ENCODE measurements at regions not wholly inside any gene's neighbourhood (a gene's known extent, or its start where the extent isn't known, plus 50 kb on each side); places are given as distances from the start of the nearest gene placed in this dataset.

DNA sequence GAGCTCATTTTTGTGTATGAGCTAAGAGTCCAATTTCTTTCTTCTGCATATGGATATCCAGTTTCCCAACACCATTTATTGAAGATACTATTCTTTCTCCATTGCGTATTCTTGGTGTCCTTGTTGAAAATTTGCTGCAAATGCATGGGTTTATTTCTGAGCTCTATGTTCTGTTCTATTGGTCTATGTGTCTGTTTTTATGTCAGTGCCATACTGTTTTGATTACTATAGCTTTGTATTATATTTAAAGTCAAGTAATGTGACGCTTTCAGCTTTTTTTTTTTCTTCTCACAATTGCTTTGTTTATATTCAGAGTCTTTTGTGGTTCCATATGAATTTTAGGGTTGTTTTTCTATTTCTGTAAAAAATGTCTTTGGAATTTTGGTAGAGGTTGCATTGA is 247.1 kb upstream of the TBX3 start:
- H3K9ac ChIP-seq (ENCODE audit: low read depth in 1 of 2, low read length in 2 of 2) = no peak overlapping the region
- no peaks in the 10 kb centered on the region for H3K36me3 ChIP-seq (ENCODE audit: control insufficient read depth in 1 of 2, insufficient read depth in 2 of 2, low read length in 2 of 2)
- no peak overlapping the region for H3K27ac ChIP-seq (ENCODE audit: low read depth, low read length)
- H3K4me3 ChIP-seq (ENCODE audit: low read depth in 1 of 2, low read length in 2 of 2) = no peak overlapping the region
- no peaks in the 10 kb centered on the region for H3K27me3 ChIP-seq (ENCODE audit: control insufficient read depth in 1 of 2, insufficient read depth in 2 of 2, low read length in 2 of 2)
- no peaks in the 10 kb centered on the region for H3K9me3 ChIP-seq (ENCODE audit: control insufficient read depth in 1 of 2, low read length in 2 of 2)
- H3K4me1 ChIP-seq (ENCODE audit: control insufficient read depth in 1 of 2, insufficient read depth in 2 of 2, low read length in 2 of 2) = no peaks in the 10 kb centered on the region

DNA sequence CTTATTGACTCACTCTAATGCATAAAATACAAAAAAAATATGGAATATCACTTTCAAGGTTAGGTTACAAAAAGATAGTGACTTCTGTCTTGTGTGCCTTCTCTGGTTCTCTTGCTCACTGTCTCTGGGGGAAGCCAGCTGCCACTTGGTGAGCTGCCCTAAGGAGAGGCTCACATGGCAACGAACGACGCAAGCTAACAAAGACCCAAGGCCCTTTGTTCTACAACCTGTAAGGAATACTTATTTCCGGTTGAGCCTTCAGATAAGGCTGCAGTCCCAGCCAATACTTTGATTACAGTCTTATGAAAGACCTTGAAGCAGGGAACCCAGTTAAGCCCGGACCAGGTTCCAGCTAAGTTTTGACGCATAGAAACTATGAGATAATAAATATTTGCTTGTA is 242.4 kb upstream of the TBX3 start:
- Histone ChIP-seq H3K9ac (ENCODE audit: low read depth in 1 of 2, low read length in 2 of 2) (no peak overlapping the region), H3K4me1 (ENCODE audit: control insufficient read depth in 1 of 2, insufficient read depth in 2 of 2, low read length in 2 of 2) (no peaks in the 10 kb centered on the region), H3K27ac (ENCODE audit: low read depth, low read length) (no peak overlapping the region), H3K27me3 (ENCODE audit: control insufficient read depth in 1 of 2, insufficient read depth in 2 of 2, low read length in 2 of 2) (no peaks in the 10 kb centered on the region), H3K9me3 (ENCODE audit: control insufficient read depth in 1 of 2, low read length in 2 of 2) (no peaks in the 10 kb centered on the region), H3K36me3 (ENCODE audit: control insufficient read depth in 1 of 2, insufficient read depth in 2 of 2, low read length in 2 of 2) (no peaks in the 10 kb centered on the region), H3K4me3 (ENCODE audit: low read depth in 1 of 2, low read length in 2 of 2) (no peak overlapping the region)

DNA sequence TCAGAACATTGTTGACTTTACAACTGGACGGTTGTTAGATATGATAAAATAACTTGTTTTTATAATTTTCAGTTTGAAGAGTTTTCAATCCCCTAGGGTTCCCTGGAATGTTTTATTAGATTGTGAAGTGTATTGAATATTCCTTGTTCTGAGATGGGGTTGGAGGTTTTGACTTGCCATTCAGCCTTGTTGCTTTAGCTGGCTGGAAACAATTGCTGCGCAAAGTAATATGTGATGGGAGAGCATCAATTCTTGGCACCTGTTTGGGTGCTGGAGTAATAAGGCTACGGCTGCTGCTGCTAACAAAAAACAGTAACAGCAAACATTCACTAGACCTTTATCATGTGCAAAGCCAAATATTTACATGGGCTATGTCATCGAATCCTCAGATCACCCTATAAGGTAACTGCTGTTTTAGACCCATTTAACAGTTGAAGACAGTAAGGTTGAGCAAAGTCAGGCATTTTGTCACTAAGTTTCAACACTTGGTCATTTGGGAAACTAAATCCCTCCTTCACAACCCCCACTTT is 241.0 kb upstream of the TBX3 start:
- Histone ChIP-seq H3K27ac (ENCODE audit: low read depth, low read length) (no peak overlapping the region), H3K9me3 (ENCODE audit: control insufficient read depth in 1 of 2, low read length in 2 of 2) (no peaks in the 10 kb centered on the region), H3K4me1 (ENCODE audit: control insufficient read depth in 1 of 2, insufficient read depth in 2 of 2, low read length in 2 of 2) (peaks cover 0 to 2% of the 10 kb centered on the region in 2 donors), H3K27me3 (ENCODE audit: control insufficient read depth in 1 of 2, insufficient read depth in 2 of 2, low read length in 2 of 2) (no peaks in the 10 kb centered on the region), H3K36me3 (ENCODE audit: control insufficient read depth in 1 of 2, insufficient read depth in 2 of 2, low read length in 2 of 2) (no peaks in the 10 kb centered on the region), H3K9ac (ENCODE audit: low read depth in 1 of 2, low read length in 2 of 2) (no peak overlapping the region), H3K4me3 (ENCODE audit: low read depth in 1 of 2, low read length in 2 of 2) (no peak overlapping the region)

DNA sequence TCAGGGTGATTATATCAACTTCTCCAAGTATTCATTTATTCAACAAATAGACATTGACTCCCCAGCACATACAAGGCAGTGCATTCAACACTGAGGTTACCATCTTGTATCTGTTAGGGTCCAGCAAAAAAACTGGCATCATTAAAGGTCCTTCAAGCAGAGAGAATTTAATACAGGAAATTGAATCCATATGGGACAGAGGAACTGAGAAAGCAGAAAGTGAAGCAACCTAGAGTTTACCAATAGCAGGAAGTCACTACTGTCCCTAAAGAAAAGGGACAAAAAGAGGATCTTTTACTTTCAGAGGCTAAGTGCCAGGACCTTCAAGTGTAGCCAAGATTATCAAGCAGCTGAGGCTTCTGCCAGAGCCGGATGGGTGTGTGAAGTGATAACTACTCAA is 237.8 kb upstream of the TBX3 start:
- peaks cover 7 to 13% of the 10 kb centered on the region in 2 donors for H3K4me1 ChIP-seq (ENCODE audit: control insufficient read depth in 1 of 2, insufficient read depth in 2 of 2, low read length in 2 of 2)
- no peaks in the 10 kb centered on the region for H3K27me3 ChIP-seq (ENCODE audit: control insufficient read depth in 1 of 2, insufficient read depth in 2 of 2, low read length in 2 of 2)
- no peak overlapping the region for H3K4me3 ChIP-seq (ENCODE audit: low read depth in 1 of 2, low read length in 2 of 2)
- no peaks in the 10 kb centered on the region for H3K36me3 ChIP-seq (ENCODE audit: control insufficient read depth in 1 of 2, insufficient read depth in 2 of 2, low read length in 2 of 2)
- no peak overlapping the region for H3K27ac ChIP-seq (ENCODE audit: low read depth, low read length)
- peaks cover 0 to 3% of the 10 kb centered on the region in 2 donors for H3K9me3 ChIP-seq (ENCODE audit: control insufficient read depth in 1 of 2, low read length in 2 of 2)
- no peak overlapping the region for H3K9ac ChIP-seq (ENCODE audit: low read depth in 1 of 2, low read length in 2 of 2)

DNA sequence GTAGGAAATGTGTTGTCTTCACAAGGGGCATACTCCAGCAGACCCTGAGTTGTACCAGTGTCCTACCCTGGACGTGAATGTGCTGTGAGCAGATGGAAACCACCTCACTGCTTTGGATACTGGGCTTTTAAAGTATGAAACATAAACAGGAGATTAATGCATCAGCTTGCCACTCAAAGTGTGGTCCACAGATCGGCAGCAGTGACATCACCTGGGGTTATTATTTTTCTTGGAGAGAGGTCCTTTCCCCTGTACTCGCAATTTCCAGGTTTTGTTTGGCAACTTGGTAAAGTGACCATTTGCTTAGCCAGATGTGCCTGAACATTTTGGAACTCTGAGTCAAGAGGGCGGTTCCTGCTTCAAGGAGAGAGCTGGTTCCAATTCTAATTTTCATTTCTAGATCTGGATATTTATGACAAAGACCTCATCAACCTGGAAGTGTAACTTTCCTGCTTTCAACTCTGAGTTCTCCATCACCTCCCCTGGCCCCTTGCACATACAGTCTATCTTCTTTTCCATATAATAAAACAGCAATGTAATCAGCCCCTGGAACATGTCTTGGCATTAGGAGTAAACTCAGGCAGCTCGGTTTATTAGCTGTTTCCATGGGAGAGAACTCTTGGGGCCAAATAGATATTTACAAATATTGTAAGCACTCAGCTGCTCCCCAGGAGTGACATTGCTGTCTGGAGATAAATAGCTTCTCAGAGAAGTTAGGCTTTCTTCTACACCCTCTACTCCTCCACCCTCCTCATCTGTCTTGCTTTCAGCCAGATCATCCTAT is 237.0 kb upstream of the TBX3 start:
- Histone ChIP-seq H3K4me3 (ENCODE audit: low read depth in 1 of 2, low read length in 2 of 2) (no peak overlapping the region), H3K4me1 (ENCODE audit: control insufficient read depth in 1 of 2, insufficient read depth in 2 of 2, low read length in 2 of 2) (peaks cover 7 to 13% of the 10 kb centered on the region in 2 donors), H3K27me3 (ENCODE audit: control insufficient read depth in 1 of 2, insufficient read depth in 2 of 2, low read length in 2 of 2) (no peaks in the 10 kb centered on the region), H3K27ac (ENCODE audit: low read depth, low read length) (no peak overlapping the region), H3K9ac (ENCODE audit: low read depth in 1 of 2, low read length in 2 of 2) (no peak overlapping the region), H3K9me3 (ENCODE audit: control insufficient read depth in 1 of 2, low read length in 2 of 2) (peaks cover 0 to 3% of the 10 kb centered on the region in 2 donors), H3K36me3 (ENCODE audit: control insufficient read depth in 1 of 2, insufficient read depth in 2 of 2, low read length in 2 of 2) (no peaks in the 10 kb centered on the region)

DNA sequence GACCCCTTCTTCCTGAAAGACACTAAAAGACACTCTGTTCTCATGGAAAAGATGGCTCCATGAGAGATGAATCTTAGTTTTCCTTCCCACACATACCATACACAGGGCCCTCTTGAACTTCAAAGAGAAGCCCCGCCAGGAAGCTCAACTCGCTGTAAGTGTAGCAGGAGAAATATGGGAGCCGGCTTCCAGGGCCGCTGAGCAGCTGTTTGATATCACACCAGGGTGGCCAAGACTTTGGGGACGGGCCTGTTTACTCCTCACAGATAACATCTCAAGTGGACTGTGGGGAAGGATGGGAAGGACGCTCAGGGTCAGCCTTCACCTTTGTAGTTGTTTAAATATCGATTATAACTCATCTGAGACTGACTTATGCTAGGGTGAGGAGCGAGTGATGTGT is 235.5 kb upstream of the TBX3 start:
- H3K36me3 ChIP-seq (ENCODE audit: control insufficient read depth in 1 of 2, insufficient read depth in 2 of 2, low read length in 2 of 2) = no peaks in the 10 kb centered on the region
- H3K9ac ChIP-seq (ENCODE audit: low read depth in 1 of 2, low read length in 2 of 2) = no peak overlapping the region
- no peaks in the 10 kb centered on the region for H3K27me3 ChIP-seq (ENCODE audit: control insufficient read depth in 1 of 2, insufficient read depth in 2 of 2, low read length in 2 of 2)
- no peak overlapping the region for H3K4me3 ChIP-seq (ENCODE audit: low read depth in 1 of 2, low read length in 2 of 2)
- H3K4me1 ChIP-seq (ENCODE audit: control insufficient read depth in 1 of 2, insufficient read depth in 2 of 2, low read length in 2 of 2) = peaks cover 10 to 15% of the 10 kb centered on the region in 2 donors
- H3K9me3 ChIP-seq (ENCODE audit: control insufficient read depth in 1 of 2, low read length in 2 of 2) = peaks cover 0 to 3% of the 10 kb centered on the region in 2 donors
- no peak overlapping the region for H3K27ac ChIP-seq (ENCODE audit: low read depth, low read length)

DNA sequence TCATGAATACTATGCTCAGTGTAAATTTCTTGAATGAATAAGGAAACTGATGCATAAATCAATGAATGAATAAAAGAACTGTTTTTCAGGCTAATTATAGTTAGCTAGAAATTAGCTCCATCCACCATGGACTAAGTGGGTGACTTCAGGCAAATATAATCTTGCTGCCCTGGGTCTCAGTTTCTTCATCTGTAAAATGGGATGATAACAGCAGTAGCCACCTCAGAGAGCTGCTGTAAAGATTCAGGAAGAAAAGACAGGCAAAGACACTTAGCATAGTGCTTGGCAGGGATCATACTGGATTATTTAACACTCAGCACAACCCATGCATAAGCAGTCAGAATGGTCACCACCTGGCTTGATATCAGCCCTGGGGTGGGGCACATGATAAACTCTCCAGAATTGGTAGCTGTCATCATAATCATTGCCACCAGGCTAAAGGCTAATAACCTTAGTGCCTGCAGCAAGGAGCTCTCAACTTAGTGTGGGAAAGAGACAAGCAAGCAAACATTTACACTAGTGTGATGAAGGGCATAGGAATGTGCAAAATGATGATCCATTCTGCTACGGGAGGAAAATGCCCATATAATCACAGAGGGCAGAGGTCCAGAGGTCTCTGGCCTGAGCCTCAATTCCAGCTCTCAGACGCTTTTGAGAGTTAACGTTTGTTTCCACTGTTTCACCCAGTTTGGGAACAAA is 234.7 kb upstream of the TBX3 start:
- Histone ChIP-seq H3K4me1 (ENCODE audit: control insufficient read depth in 1 of 2, insufficient read depth in 2 of 2, low read length in 2 of 2) (peaks cover 10 to 20% of the 10 kb centered on the region in 2 donors), H3K9ac (ENCODE audit: low read depth in 1 of 2, low read length in 2 of 2) (no peak overlapping the region), H3K27me3 (ENCODE audit: control insufficient read depth in 1 of 2, insufficient read depth in 2 of 2, low read length in 2 of 2) (no peaks in the 10 kb centered on the region), H3K27ac (ENCODE audit: low read depth, low read length) (no peak overlapping the region), H3K4me3 (ENCODE audit: low read depth in 1 of 2, low read length in 2 of 2) (no peak overlapping the region), H3K9me3 (ENCODE audit: control insufficient read depth in 1 of 2, low read length in 2 of 2) (peaks cover 0 to 3% of the 10 kb centered on the region in 2 donors), H3K36me3 (ENCODE audit: control insufficient read depth in 1 of 2, insufficient read depth in 2 of 2, low read length in 2 of 2) (no peaks in the 10 kb centered on the region)

DNA sequence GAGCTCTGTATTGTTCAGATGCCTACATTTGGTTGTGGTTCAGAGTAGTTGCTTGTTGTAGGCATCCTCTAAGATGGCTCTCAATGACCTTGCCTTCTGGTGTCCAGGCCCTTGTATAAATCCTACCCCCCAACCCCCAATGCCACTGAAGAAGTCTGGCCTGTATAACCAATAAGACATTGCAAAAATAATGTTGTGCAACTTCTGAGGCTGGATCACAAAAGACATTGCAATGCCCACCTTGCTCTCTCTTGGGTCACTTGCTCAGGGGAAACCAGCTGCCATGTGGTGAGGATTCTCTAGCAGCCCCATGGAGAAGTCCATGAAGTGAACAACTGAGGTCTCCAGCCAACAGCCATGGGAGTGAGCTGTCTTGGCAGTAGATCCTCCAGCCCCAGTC is 234.0 kb upstream of the TBX3 start:
- Histone ChIP-seq H3K9ac (ENCODE audit: low read depth in 1 of 2, low read length in 2 of 2) (no peak overlapping the region), H3K4me1 (ENCODE audit: control insufficient read depth in 1 of 2, insufficient read depth in 2 of 2, low read length in 2 of 2) (peaks cover 10 to 20% of the 10 kb centered on the region in 2 donors), H3K27ac (ENCODE audit: low read depth, low read length) (no peak overlapping the region), H3K9me3 (ENCODE audit: control insufficient read depth in 1 of 2, low read length in 2 of 2) (peaks cover 0 to 3% of the 10 kb centered on the region in 2 donors), H3K36me3 (ENCODE audit: control insufficient read depth in 1 of 2, insufficient read depth in 2 of 2, low read length in 2 of 2) (no peaks in the 10 kb centered on the region), H3K27me3 (ENCODE audit: control insufficient read depth in 1 of 2, insufficient read depth in 2 of 2, low read length in 2 of 2) (no peaks in the 10 kb centered on the region), H3K4me3 (ENCODE audit: low read depth in 1 of 2, low read length in 2 of 2) (no peak overlapping the region)

DNA sequence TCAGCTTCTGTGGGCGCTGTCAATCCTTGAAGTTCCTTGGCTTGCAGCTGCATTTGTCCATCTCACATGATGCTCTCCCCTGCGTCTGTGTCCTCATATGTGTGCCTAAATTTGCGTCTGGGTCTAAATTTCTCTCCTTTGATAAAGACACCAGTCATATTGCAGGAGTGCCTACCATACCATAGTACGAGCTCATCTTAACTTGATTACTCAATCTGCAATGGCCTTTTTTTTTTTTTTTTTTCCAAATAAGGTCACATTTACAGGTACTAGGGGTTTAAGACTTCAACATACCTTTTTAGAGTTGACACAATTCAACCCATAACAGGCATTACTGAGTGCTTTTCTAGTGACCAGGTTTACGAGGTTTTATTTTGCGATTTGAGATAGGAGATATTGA is 233.3 kb upstream of the TBX3 start:
- Histone ChIP-seq H3K9me3 (ENCODE audit: control insufficient read depth in 1 of 2, low read length in 2 of 2) (peaks cover 0 to 3% of the 10 kb centered on the region in 2 donors), H3K27ac (ENCODE audit: low read depth, low read length) (no peak overlapping the region), H3K27me3 (ENCODE audit: control insufficient read depth in 1 of 2, insufficient read depth in 2 of 2, low read length in 2 of 2) (no peaks in the 10 kb centered on the region), H3K4me3 (ENCODE audit: low read depth in 1 of 2, low read length in 2 of 2) (no peak overlapping the region), H3K4me1 (ENCODE audit: control insufficient read depth in 1 of 2, insufficient read depth in 2 of 2, low read length in 2 of 2) (peaks cover 10 to 20% of the 10 kb centered on the region in 2 donors), H3K36me3 (ENCODE audit: control insufficient read depth in 1 of 2, insufficient read depth in 2 of 2, low read length in 2 of 2) (no peaks in the 10 kb centered on the region), H3K9ac (ENCODE audit: low read depth in 1 of 2, low read length in 2 of 2) (no peak overlapping the region)

DNA sequence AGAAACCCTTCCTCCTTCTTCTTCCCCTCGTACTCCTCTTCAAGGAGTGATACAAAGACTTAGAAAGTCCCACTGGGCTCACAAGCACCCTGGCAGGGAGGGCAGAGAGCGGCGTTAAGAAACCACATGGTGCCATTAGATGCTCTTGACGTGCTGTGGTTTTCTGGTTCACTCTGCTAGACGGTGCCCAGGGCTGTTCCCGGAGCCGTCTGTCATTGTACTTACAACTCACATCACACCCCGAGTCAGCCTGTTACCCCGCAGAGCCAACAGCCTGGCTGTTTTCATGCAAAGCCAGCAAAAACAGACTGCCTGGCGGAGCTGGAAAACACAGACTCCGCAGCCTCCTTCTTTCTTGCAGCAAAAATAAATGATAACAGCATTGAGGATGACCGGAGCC is 232.6 kb upstream of the TBX3 start:
- Histone ChIP-seq H3K4me3 (ENCODE audit: low read depth in 1 of 2, low read length in 2 of 2) (no peak overlapping the region), H3K36me3 (ENCODE audit: control insufficient read depth in 1 of 2, insufficient read depth in 2 of 2, low read length in 2 of 2) (no peaks in the 10 kb centered on the region), H3K9ac (ENCODE audit: low read depth in 1 of 2, low read length in 2 of 2) (no peak overlapping the region), H3K27me3 (ENCODE audit: control insufficient read depth in 1 of 2, insufficient read depth in 2 of 2, low read length in 2 of 2) (no peaks in the 10 kb centered on the region), H3K9me3 (ENCODE audit: control insufficient read depth in 1 of 2, low read length in 2 of 2) (peaks cover 0 to 3% of the 10 kb centered on the region in 2 donors), H3K27ac (ENCODE audit: low read depth, low read length) (no peak overlapping the region), H3K4me1 (ENCODE audit: control insufficient read depth in 1 of 2, insufficient read depth in 2 of 2, low read length in 2 of 2) (peaks cover 10 to 20% of the 10 kb centered on the region in 2 donors)
